OCI-LY7 (cell line): ENCODE measurements at regions not wholly inside any gene's neighbourhood (a gene's known extent, or its start where the extent isn't known, plus 50 kb on each side); places are given as distances from the start of the nearest gene placed in this dataset.

Experiments used
- CTCF ChIP-seq: fragments of 200-600 bp; sonication (generic); conservative IDR thresholded peaks from 2 replicates; pipeline ENCODE4 v1.5.1; 2014; ENCODE audit warnings: mild to moderate bottlenecking, antibody characterized with exemption, low read length, moderate library complexity, mixed read lengths
- EZH2phosphoT487 ChIP-seq: fragments of 200-600 bp; sonication (generic); IDR thresholded peaks from 2 replicates; pipeline ENCODE4 v1.6.1; 2018; ENCODE audit warnings: low read depth, borderline replicate concordance, mild to moderate bottlenecking, mixed run types, antibody characterized with exemption, low read length, moderate library complexity, mixed read lengths

DNA sequence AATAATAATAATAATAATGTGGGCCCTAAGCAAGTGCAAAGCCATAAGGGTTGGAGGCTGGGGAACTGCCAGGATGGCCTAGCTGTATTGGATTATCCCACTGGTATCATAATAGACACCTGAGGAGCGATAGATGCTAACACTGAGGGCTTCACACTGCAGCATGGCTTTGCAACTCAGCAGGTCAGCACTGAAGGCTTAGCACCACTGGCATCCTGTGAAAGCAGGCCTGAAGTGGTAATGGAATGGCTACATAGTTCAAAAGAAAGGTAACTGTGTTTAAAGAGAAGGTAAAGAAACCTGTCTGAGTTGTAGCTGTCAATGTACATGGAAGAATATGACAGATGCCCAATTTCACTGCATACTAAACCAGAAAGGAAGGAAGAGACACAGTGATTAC is 359.0 kb downstream of the OSTF1 start:
- TF ChIP-seq CTCF: no peak
- TF ChIP-seq EZH2phosphoT487: no peak
